GM10248 (cell line): ENCODE measurements at regions not wholly inside any gene's neighbourhood (a gene's known extent, or its start where the extent isn't known, plus 50 kb on each side); places are given as distances from the start of the nearest gene placed in this dataset.

Experiments
- CTCF ChIA-PET: fragments of 300-600 bp; sonication (Branson Sonifier 250); formaldehyde crosslinking; extraction: SDS; loops from one replicate; lab custom pipeline; 2021; ENCODE audit warnings: antibody characterized with exemption; lab: Yijun Ruan, JAX
- POLR2A ChIA-PET: fragments of 350-650 bp; sonication (Branson Sonifier 250); formaldehyde crosslinking; extraction: SDS; loops from one replicate; lab custom pipeline; 2020; ENCODE audit warnings: antibody characterized with exemption; lab: Yijun Ruan, JAX
- DNase-seq: peaks from one replicate; pipeline ENCODE4 v3.0.0; 2012; ENCODE audit errors: extremely low spot score
- TF ChIP-seq, protein P1 (sequence below): IDR thresholded peaks from 2 replicates; pipeline ENCODE4 v1.5.1; 2012; ENCODE audit warnings: mild to moderate bottlenecking, low read depth; ENCODE audit errors: extremely low read depth, missing control alignments, control extremely low read depth

DNA sequence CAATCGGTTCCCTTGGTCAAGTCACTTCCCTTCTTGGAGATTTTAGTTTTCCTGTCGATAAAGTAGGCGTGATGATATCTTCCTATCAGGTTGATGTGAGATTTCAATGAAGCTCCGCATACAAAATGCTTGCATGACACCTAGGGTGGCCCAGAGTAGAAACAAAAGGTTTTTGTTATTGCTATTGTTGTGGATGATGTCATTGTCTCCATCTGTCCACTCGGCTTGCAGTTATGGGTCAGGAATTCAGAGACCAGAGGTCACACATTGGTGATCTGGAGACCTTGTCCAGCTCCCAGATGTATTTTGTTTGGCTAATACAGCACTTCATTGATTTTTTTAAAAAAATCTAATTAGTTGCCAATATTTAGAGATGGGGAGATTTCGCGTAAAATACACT lies 382.1 kb downstream of the MN1 start:
- DNase-seq = no peak
- POLR2A ChIA-PET = no interaction called here
- CTCF ChIA-PET = interaction anchor here (1.0 to 1.4 kb wide), 2 partner anchors 12 to 39 kb away, joined by 3 read pairs; no protein-coding TSS in a partner anchor
- TF ChIP-seq, protein P1, sequence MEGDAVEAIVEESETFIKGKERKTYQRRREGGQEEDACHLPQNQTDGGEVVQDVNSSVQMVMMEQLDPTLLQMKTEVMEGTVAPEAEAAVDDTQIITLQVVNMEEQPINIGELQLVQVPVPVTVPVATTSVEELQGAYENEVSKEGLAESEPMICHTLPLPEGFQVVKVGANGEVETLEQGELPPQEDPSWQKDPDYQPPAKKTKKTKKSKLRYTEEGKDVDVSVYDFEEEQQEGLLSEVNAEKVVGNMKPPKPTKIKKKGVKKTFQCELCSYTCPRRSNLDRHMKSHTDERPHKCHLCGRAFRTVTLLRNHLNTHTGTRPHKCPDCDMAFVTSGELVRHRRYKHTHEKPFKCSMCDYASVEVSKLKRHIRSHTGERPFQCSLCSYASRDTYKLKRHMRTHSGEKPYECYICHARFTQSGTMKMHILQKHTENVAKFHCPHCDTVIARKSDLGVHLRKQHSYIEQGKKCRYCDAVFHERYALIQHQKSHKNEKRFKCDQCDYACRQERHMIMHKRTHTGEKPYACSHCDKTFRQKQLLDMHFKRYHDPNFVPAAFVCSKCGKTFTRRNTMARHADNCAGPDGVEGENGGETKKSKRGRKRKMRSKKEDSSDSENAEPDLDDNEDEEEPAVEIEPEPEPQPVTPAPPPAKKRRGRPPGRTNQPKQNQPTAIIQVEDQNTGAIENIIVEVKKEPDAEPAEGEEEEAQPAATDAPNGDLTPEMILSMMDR = no peak

DNA sequence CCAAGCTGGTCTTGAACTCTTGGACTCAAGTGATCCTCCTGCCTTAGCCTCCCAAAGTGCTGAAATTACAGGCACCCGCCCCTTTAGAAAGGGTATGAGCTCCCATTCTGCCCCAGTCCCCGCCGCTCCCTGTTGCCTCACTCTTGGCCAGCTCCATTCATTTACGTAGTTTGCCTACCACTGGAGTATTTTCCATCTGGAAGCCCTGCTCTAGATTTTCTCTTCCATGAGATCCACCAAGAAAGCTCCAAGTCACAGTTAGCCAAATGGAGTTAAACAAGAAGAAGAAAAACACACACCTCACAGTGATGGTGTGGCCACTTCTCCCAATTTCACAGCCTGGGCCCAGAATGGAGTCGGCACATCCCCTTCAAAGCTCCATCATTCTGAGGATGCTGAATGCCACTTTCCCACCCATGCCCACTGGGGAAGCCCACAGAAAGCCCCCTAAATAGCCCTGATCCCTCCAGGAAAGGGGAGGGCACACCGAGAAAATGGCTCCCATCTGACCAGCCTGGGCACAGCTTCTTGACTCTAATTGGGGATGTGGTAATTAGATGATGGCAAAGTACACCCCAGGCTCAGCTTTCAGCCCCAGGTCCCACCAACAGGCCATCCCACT lies 381.2 kb downstream of the MN1 start:
- POLR2A ChIA-PET = no interaction called here
- TF ChIP-seq, protein P1 = no peak
- CTCF ChIA-PET = no interaction called here
- no peak for DNase-seq

DNA sequence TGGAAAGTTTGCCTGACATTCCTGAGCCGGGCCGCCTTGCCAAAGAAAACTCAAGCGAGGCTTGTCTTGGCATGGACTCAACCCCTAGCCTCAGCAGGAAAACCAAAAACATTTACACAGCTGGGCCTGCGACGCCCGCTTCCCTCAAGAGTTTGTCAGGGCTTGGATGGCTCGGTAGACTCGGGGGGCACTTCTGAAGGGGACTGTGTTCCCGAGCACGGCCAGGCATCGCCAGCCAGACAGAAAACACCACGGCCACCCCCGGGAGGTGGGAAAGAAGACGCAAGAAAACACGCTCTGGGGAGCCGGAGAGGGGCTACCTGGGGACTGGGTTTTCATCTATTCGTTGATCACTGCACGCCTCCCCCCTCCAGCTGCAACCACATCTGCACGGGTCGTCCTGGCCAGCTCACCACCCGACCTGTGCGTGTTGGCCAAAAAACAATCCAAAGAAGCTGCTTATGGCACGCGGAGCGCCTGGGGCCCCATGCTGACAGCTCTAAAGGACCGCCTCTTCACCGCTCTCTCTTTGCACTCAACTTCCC lies 380.7 kb downstream of the MN1 start:
- ChIA-PET POLR2A (no interaction called here), CTCF (interaction anchor here (1.0 kb wide), 1 partner anchor 9 kb away, joined by 5 read pairs; no protein-coding TSS in a partner anchor)
- DNase-seq = no peak
- TF ChIP-seq, protein P1 = no peak

DNA sequence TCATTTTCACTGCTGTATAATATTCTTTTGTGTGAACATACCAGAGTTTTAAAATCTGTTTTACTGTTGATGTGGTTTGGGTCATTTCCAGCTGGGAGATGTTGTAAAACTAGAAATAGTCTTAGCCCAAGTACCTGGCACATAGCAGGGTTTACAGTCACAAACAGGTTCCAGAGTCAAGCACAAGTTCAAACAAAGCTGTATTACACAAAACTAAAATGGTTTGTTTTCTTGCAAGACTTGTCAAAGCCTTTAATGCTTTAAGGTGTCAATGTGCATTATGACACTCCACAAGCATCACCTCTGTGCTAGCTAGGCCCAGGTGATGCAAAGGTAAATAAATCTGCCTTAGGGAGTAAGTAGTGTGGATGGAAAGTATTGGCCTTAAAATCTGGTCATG lies 379.1 kb downstream of the MN1 start:
- POLR2A ChIA-PET = no interaction called here
- no peak for DNase-seq
- CTCF ChIA-PET = no interaction called here
- TF ChIP-seq, protein P1 = no peak

DNA sequence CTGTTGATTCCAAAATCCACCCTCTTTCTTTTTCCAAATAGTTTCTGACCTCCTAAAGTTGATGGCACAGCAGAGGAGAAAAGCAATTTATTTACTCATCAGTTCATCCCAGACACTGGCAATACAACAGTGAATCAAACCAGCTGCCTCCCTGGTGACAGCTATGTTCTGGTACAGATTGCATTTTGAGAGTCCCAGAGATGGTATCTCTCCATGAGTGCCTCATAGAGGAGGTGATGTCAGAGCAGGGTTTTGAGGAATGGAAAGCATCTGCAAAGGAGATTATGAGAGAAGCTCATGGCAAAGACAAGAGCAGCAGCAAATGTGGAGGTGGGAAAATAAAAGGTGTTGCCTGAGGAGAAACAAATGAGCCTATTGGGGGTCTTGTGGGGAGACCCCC lies 377.2 kb downstream of the MN1 start:
- TF ChIP-seq, protein P1 = no peak
- POLR2A ChIA-PET = no interaction called here
- CTCF ChIA-PET = no interaction called here
- DNase-seq = no peak

DNA sequence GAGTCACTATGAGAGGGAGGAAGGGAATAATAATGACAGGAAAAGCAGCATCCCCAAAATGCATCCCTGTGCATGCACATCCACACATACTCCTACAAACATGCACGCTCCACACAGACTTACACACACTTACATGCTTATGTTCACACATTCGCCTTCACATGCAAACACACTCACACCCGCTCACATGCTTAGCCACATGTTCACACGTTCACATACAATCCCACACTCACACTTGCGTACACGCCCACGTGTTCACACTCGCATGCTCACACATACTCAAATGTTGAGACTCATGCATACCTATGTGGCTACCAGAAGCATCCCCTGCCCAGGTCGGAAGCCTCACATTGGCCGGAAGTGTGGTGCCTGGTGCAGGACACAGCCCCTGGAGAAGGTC lies 372.1 kb downstream of the MN1 start:
- ChIA-PET POLR2A (no interaction called here), CTCF (no interaction called here)
- DNase-seq = no peak
- TF ChIP-seq, protein P1 = no peak
